ENCODE measurements at regions not wholly inside any gene's neighbourhood (a gene's known extent, or its start where the extent isn't known, plus 50 kb on each side); places are given as distances from the start of the nearest gene placed in this dataset.

- DNase-seq = no peak
Observed at GRCh38 chr1:98021126-98021525, 100.3 kb upstream of the DPYD start.

- DNase-seq = no peak
Observed at GRCh38 chr1:98019747-98020146, 98.9 kb upstream of the DPYD start.

GRCh38 chr1:98018074-98018473 lies 97.2 kb upstream of the DPYD start:
- no peak for DNase-seq

- DNase-seq = no peak
Observed at GRCh38 chr1:98017184-98017583, 96.3 kb upstream of the DPYD start.

GRCh38 chr1:98008373-98008772 lies 87.5 kb upstream of the DPYD start:
- no peak for DNase-seq

GRCh38 chr1:98005326-98006010 lies 84.6 kb upstream of the DPYD start:
- DNase-seq = no peak

- no peak for DNase-seq
Observed at GRCh38 chr1:98003442-98003841, 82.6 kb upstream of the DPYD start.

GRCh38 chr1:98002288-98002687 lies 81.5 kb upstream of the DPYD start:
- no peak for DNase-seq

- DNase-seq = no peak
Observed at GRCh38 chr1:98001764-98002163, 80.9 kb upstream of the DPYD start.

GRCh38 chr1:97999320-97999719 lies 78.5 kb upstream of the DPYD start:
- DNase-seq = no peak

GRCh38 chr1:97996880-97997279 lies 76.0 kb upstream of the DPYD start:
- no peak for DNase-seq

GRCh38 chr1:97989094-97989680 lies 68.4 kb upstream of the DPYD start:
- no peak for DNase-seq

GRCh38 chr1:97986041-97987005 lies 65.5 kb upstream of the DPYD start:
- peak in 1 of 2 donors; percentile 11 for DNase-seq

GRCh38 chr1:97983126-97983525 lies 62.3 kb upstream of the DPYD start:
- no peak for DNase-seq

- no peak for DNase-seq
Observed at GRCh38 chr1:97980530-97980929, 59.7 kb upstream of the DPYD start.

- DNase-seq = no peak
Observed at GRCh38 chr1:97976801-97977200, 56.0 kb upstream of the DPYD start.
